ENCODE measurements at regions not wholly inside any gene's neighbourhood (a gene's known extent, or its start where the extent isn't known, plus 50 kb on each side); places are given as distances from the start of the nearest gene placed in this dataset.

DNA sequence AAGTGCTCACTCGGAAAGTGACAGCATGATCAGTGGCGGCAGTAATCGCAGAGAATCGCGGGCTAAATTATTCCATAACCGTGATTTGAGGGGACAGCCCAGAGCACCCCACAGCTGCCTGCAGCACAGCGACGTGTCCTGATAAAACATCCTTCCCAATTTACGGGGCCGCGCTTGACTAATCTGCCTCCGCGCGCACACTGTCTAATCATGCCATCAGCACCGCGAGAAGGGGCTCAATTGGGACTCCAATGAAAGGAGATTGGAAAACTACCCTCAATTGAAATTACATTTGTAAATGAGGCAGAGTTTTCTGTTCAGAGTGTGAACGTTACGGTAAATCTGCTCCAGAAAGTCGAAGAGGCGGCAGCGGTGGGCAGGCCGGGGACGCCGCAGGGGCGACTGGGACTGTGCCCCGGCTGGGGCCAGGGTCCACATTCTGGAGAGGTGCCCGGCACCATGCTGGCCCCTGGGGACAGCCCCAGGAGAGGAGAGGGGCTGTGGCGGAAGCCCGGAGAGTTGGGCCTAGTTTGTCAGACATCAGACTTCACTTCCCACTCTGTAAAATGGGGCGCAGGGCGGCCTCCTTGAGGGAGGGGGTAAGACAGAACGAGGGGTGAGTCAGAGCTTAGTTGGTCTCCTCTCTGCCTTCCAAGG lies 107.7 kb downstream of the FAM53A start:
- peaks cover 31% of the 10 kb centered on the region for H3F3A ChIP-seq (ENCODE audit: low read depth)
- peaks cover 42% of the 10 kb centered on the region for H3K4me1 Mint-ChIP-seq
- peaks cover 28% of the 10 kb centered on the region for H3K27me3 ChIP-seq
- no peak overlapping the region for H3K27ac ChIP-seq
- H3K9me3 Mint-ChIP-seq, result no peaks in the 10 kb centered on the region
- H4K20me1 ChIP-seq (ENCODE audit: low read depth), result peaks cover 10% of the 10 kb centered on the region
- no peaks in the 10 kb centered on the region for H3K36me3 ChIP-seq
- peak overlapping the region; percentile 78 for H3K27ac Mint-ChIP-seq
- peaks cover 16% of the 10 kb centered on the region for H3K27me3 Mint-ChIP-seq (ENCODE audit: insufficient read depth, low read depth)
- no peak for DNase-seq (ENCODE audit: low spot score)
- peaks cover 29% of the 10 kb centered on the region for H3K4me1 ChIP-seq
- no peaks in the 10 kb centered on the region for H3K9me3 ChIP-seq (ENCODE audit: low read depth)
- no peaks in the 10 kb centered on the region for H3K79me2 ChIP-seq (ENCODE audit: low read depth)
- H3K36me3 Mint-ChIP-seq, result no peaks in the 10 kb centered on the region
- H2AFZ ChIP-seq (replicated peaks), result no peak overlapping the region
- H3K9ac ChIP-seq, result no peak overlapping the region
- TF ChIP-seq EZH2phosphoT487 (IDR thresholded peaks at IDR 0.05) (no peak), CTCF (IDR thresholded peaks at IDR 0.05) (no peak), EZH2 (IDR thresholded peaks at IDR 0.05) (no peak)
- H3K4me3 ChIP-seq, result no peak overlapping the region
- H3K4me3 Mint-ChIP-seq, result peak overlapping the region; percentile 69
- H3K4me2 ChIP-seq, result no peak overlapping the region

- H3K36me3 Mint-ChIP-seq, result no peaks in the 10 kb centered on the region
- peaks cover 10% of the 10 kb centered on the region for H4K20me1 ChIP-seq (ENCODE audit: low read depth)
- peaks cover 42% of the 10 kb centered on the region for H3K4me1 Mint-ChIP-seq
- peaks cover 27% of the 10 kb centered on the region for H3F3A ChIP-seq (ENCODE audit: low read depth)
- H3K79me2 ChIP-seq (ENCODE audit: low read depth), result no peaks in the 10 kb centered on the region
- H3K4me3 ChIP-seq, result no peak overlapping the region
- H3K9me3 ChIP-seq (ENCODE audit: low read depth), result no peaks in the 10 kb centered on the region
- peak overlapping the region; percentile 69 for H3K4me3 Mint-ChIP-seq
- no peaks in the 10 kb centered on the region for H3K36me3 ChIP-seq
- H3K27me3 Mint-ChIP-seq (ENCODE audit: insufficient read depth, low read depth), result peaks cover 16% of the 10 kb centered on the region
- H3K27ac Mint-ChIP-seq, result peak overlapping the region; percentile 78
- H3K9ac ChIP-seq, result no peak overlapping the region
- no peak overlapping the region for H3K27ac ChIP-seq
- H2AFZ ChIP-seq (replicated peaks), result no peak overlapping the region
- H3K4me2 ChIP-seq, result no peak overlapping the region
- H3K4me1 ChIP-seq, result peaks cover 29% of the 10 kb centered on the region
- TF ChIP-seq EZH2 (IDR thresholded peaks at IDR 0.05), result no peak
- H3K9me3 Mint-ChIP-seq, result no peaks in the 10 kb centered on the region
- DNase-seq (ENCODE audit: low spot score), result no peak
- H3K27me3 ChIP-seq, result peaks cover 28% of the 10 kb centered on the region
These were observed 108.5 kb downstream of the FAM53A start for GRCh38 chr4:1575418-1576303.

GRCh38 chr4:1574601-1575417 lies 109.3 kb downstream of the FAM53A start:
- Histone ChIP-seq H3K4me3 (no peak overlapping the region), H3K9me3 (ENCODE audit: low read depth) (no peaks in the 10 kb centered on the region), H3K4me1 (peaks cover 29% of the 10 kb centered on the region), H3K9ac (no peak overlapping the region), H3K36me3 (no peaks in the 10 kb centered on the region), H3F3A (ENCODE audit: low read depth) (peaks cover 21% of the 10 kb centered on the region), H2AFZ (replicated peaks) (no peak overlapping the region), H3K4me2 (no peak overlapping the region), H4K20me1 (ENCODE audit: low read depth) (peaks cover 10% of the 10 kb centered on the region), H3K79me2 (ENCODE audit: low read depth) (no peaks in the 10 kb centered on the region), H3K27ac (no peak overlapping the region), H3K27me3 (peaks cover 22% of the 10 kb centered on the region)
- Mint-ChIP-seq H3K27ac (peak overlapping the region; percentile 69), H3K4me3 (no peak overlapping the region), H3K36me3 (no peaks in the 10 kb centered on the region), H3K4me1 (peaks cover 42% of the 10 kb centered on the region), H3K9me3 (no peaks in the 10 kb centered on the region), H3K27me3 (ENCODE audit: insufficient read depth, low read depth) (peaks cover 16% of the 10 kb centered on the region)
- no peak for TF ChIP-seq CTCF (IDR thresholded peaks at IDR 0.05)
- no peak for TF ChIP-seq EZH2 (IDR thresholded peaks at IDR 0.05)
- TF ChIP-seq EZH2phosphoT487 (IDR thresholded peaks at IDR 0.05), result no peak
- no peak for DNase-seq (ENCODE audit: low spot score)

Measured in neural progenitor cell (in vitro differentiated cells).